ENCODE measurements at regions not wholly inside any gene's neighbourhood (a gene's known extent, or its start where the extent isn't known, plus 50 kb on each side); places are given as distances from the start of the nearest gene placed in this dataset.

- TF ChIP-seq CTCF (conservative IDR thresholded peaks at IDR 0.05 in 1 of 2, IDR thresholded peaks at IDR 0.05 in 1 of 2; ENCODE audit: low read depth in 1 of 2, low read length in 2 of 2): peak; percentile 31 to 45
- TF ChIP-seq EZH2 (IDR thresholded peaks at IDR 0.05; ENCODE audit: low read length, missing control alignments): no peak
Observed at GRCh38 chr19:31110336-31110735, 238.9 kb downstream of the TSHZ3 start.

Measured in fibroblast of lung (primary cell).